DMS153 treated with DMSO at 0.1 percent for 48 hours (cell line): ENCODE measurements at regions not wholly inside any gene's neighbourhood (a gene's known extent, or its start where the extent isn't known, plus 50 kb on each side); places are given as distances from the start of the nearest gene placed in this dataset.
A peak's percentile ranks its signal among the peaks of the same experiment; 100 is the strongest.

Source experiments
- DNase-seq: peaks from one replicate; lab custom pipeline; 2025; ENCODE audit not compliant: unreplicated experiment; lab: John Stamatoyannopoulos, UW

DNA sequence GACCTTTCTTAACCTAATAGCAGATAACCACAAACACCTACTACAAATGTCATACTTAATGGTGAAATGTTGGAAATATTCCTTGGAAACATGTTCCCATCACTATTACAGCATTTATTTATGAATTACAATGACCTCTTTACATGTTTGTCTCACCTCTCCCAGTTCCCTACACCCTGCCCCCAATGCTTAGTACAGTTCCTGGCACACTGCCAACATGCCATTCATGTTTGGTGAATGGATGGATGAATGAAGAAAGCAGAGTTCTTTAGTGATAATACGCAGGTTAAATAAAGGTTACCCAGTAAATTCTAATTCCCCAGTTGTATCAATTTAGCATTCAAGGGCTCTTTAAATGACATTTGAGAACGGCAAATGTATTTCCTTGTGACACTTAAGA, 259.9 kb upstream of the ATP11B start:
- DNase-seq, result peak; percentile 75

DNA sequence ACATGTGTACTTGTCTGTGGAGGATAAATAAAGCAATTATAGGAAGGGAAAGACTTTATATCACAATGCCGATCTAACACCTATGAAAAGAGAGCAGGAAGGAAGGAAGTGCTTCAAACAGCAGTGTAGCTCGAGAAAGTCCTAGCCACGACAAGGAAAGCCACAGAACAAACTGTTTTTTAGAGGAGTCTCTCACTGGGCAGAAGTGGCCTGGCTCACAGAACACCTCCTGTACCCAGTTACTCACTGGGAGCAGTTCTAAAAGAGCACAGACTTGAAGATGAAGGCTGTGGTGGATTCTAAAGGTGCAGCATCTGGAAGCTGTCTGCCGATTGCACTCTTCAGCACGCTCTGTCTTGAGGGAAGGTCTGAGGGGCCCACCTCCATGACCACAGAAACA, 248.8 kb upstream of the ATP11B start:
- DNase-seq, result no peak

DNA sequence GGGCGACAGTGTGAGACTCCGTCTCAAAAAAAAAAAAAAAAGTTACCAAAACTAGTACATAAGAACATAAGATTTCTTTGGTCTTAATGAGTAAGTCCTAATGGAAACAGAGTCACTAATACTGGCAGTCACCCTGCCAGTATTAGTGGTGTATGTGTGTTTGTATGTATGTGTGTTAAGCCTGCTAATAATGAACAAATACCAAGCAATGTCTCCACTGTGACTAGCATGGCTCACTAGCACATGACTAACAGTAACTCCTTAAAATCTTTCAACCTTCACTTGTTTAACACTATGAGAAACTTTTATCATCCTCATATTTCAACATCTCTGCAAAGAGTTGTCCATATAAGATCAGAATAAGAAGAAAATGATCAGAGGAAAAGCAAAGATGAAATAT, 231.0 kb upstream of the ATP11B start:
- DNase-seq, result no peak

DNA sequence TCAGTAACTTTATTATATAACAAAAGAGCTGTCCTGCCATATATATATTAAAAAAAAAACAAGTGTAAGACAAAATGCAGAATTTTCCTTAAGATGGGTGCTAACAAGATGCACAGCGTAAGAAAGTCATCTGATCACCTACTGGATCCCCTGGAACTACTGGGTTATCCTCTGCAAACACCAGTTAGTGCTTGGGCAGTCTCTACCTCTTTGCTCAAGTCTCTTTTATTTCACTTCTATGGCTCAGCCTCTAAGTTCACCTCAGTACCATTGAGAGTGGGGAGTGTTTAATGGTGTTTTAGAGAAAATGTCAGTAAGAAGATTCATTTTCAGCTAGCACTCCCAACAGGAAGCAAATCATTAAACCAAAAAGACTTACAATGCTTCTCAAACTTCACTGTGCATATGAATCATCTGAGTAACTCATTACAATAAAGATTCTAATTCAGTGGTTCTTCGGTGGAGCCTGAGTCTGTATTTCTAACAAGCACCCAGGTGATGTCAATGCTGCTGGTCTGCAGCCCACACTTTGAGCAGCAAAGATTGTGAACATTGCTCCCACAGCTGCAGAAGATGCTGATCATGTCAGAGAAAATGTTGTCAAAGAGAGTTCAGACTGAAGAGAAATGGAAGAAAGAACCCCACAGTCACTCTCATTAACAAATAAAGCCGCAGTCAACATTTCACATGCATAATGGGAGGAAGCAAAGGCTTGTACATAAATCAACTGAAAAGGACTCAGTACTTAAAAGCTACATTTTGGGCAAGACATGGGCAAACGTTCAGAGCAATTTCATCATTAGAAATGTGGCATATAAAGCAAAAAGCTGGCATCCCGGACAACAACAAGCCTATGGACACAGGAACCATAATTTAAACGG, 227.1 kb upstream of the ATP11B start:
- no peak for DNase-seq

DNA sequence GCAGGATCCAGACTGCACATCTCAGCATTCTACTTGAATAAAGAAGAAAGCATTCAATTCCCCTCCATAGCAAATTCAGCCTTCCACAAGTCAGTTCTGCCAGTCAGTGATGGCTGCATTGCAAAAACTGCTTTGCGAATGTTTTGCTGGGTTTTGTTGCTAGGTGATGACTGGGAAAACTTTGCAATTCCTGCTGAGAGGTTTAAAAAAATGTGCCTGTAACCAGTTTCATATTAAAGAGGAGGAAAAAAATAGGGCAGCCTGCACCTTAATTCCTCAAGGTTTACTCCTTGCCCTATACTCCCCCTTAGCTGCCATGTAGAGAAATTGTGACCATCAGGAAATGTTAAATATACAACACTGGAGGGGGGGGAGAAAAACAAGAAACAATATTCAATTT, 225.6 kb upstream of the ATP11B start:
- DNase-seq, result no peak

DNA sequence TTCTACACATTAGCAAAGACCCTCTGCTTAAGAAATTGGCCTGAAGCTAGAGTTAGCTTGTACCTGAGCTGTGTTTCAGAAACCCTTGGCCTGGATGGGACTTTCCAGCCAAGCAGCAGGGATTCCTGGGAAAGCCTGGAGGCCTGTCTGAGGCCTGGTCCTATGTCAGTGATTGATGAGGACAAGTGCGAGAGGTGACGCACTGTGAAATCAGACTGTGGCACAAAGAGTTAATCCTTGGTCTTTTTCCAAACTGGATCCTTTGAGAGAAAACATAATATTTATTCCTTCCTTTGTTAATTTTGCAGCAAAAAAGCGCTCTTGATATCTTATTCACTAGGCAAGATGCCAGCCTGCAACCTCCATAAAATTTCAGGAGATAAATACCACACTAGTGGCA, 225.0 kb upstream of the ATP11B start:
- DNase-seq, result no peak

DNA sequence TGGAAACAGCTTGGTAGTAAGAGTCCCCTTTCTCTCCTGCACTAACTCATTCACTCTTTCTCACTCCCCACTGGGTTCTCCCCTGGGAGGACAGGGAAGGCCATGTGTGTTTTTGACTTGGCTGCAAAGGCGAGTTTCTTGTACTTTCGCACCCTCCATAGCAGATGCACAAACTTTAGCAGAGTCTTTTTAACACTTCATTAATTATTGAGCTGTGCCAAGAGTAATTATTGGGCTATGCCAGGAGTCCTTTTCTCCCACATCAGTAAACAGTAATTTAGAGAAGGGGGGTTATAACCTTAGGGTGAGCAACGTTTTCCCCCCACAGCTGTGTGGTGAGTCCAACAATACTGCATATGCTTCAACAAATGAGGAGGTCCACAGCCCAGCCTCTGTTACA, 224.4 kb upstream of the ATP11B start:
- no peak for DNase-seq

DNA sequence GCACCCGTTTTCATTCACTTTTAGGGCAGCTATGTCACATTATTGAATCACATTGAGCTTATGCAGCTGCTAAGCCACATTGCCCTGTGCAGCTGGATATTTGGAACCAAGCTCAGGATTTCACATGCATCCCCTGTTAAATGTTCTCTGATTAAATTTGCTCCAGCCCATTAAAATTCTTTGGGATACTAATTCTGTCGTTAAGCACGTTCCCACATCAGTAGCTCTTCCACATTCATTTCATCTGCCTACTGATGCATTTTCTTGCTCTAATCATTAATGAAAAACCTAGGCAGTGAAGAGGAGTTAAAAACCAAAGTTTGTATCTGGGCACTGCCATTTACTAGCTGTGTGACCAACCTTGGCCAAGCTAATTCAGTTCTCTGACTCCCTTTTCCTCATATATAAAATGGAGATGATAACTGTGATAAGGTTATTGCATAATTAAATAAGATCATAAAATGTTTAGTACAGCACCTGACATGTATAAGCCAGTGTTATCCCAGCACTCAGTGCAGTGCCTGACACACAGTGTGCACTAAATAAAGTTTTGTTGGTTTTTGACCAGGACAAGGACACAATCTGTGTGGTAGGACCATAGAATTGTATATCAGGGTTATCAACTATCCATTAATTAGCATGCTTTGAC, 222.2 kb upstream of the ATP11B start:
- DNase-seq, result no peak

DNA sequence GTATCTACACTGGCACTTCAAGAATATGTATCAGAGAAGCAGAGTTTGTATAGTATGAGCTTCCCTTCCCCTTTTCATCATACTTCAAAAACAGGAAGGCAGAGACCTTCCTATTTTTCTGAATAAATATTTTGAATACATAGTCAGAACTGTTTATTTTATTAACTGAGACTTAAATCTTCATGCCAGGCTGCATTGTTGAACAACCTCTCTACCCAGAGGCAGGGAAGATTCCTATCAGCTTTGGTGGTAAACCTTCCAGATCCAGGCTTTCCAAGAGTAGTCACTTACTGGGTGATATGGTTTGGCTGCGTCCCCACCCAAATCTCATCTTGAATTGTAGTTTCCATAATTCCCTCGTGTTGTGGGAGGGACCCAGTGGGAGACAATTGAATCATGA, 217.4 kb upstream of the ATP11B start:
- DNase-seq, result no peak

DNA sequence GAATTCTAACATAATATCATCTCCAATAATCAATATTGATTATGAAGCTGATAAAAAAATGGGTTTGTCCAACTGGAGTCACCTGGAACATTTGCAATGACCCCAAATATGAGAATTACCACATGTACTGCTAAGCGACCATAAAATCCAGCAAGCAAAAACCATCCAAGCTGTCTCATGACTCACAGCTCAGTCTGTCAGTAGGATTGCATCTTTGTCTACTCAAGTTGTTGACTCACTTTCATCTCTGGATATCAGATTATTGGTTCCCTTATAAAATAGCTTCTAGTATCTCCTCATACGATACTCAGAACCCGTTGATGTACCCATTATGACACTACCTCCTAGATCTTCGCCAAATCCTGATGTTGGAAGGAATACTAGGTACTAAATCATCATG, 209.8 kb upstream of the ATP11B start:
- no peak for DNase-seq

DNA sequence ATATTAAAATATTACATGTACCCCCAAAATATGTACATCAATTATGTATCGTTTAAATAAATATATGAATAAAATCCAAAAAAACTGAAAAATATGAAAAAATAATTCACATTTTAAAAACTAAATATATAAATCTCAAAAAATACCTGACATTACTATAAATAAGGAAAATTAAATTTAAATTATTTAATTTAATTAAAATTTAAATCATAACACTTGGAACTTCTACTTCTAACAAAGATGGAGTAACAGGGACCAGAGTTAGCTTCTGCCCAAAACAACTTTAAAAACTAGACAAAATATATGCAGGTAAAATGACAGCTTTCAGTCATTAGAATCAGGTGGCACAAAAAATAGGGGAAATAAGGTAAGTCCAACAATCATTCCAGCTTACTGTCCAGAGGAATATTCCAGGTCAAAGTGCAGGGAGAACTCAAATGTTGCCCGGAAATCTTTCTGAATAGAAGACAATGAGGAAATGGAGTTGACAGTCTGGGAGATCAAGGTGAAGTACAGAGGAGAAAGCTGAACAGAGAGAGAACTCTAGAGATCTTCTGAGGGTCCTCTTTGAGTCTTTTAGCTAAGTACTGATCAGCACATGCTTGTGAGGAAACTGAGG, 207.7 kb upstream of the ATP11B start:
- DNase-seq, result no peak

DNA sequence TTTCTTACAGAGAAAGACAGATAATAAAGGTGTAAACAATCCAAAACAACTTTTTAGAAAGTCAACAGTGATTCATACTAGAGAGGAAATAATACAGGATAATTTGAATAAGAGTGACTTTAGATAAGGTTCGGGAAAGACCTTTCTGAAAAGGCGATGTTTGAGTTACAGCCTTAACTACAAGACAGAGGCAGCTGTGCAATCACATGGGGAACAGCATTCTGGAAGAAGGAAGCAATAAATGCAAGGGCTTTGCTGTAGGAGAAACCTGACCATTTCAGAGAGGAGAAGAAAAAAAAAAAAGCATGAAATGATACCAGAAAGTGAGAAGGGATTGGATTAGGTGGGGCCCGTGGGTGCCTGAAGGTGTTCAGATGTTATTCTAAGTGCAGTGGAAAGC, 200.6 kb upstream of the ATP11B start:
- DNase-seq, result no peak

DNA sequence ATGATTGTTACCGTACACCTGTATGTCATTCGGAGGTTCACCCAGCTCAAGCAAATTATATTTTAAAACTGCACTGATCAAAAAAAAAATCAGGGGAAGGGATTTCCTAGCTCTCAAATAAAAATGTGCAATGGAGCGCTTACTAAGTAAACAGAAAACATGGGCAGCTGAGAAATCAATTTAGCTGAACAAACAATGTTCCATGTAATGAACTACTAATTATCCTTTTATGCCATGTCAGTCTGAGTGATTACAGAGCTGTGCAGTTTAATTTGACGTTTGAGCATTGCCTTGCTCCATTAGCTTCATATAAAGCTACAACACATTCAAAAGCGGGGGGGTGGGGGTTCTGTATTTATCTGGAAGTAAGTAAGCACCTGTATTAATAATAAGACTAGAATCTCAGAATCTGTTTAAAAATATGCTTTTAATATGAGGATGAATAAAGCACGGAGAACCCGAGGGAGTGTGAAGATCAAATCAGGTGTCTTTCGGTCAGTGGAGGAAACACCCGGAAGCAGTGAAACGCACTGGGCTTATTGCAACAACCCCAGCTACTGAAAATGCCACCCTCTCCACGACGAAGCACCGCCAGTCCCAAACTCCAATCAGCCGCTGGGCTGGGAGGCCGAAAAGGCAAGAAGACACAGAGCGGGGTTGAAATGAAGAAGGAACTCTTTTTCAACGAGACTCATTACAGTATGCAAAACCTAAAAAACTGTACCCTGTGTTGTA, 196.5 kb upstream of the ATP11B start:
- peak; percentile 86 for DNase-seq

DNA sequence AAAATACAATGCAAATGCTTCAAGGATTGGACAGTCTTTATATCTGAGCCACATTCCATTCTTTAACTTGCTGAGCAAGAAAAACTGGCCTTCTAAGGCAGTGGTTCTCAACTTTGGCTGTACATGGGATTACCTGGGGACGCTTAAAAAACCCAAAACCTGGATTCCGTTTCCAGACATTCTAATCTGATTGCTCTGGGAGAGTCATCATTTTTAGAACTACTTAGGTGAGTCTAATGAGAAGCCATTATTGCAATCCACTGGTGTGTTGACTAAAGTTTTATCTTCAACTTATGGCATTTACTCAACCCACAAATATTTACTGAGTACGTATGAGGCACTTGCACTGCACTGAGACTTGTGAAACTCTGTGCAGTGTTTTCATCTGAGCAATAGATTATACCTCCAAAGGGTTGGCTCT, 195.7 kb upstream of the ATP11B start:
- DNase-seq, result no peak

DNA sequence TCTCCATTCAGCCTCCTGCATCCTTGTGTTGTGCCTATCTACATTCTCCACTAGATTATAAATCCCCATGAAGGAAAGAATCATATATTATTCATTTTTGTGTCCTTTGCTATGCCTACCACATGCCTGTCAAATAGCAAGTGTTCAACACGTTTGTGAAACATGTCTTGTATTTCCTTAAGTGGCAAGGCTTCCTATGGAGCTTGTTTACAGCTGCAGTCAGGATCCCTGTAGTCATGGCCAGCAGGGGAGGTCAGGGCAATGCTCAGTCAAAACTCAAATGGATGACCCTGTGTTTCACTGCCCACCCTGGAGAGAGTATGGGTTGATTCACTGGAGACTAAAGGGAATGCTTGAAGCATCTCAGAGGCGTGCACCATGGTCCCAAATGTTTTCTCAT, 191.7 kb upstream of the ATP11B start:
- no peak for DNase-seq

DNA sequence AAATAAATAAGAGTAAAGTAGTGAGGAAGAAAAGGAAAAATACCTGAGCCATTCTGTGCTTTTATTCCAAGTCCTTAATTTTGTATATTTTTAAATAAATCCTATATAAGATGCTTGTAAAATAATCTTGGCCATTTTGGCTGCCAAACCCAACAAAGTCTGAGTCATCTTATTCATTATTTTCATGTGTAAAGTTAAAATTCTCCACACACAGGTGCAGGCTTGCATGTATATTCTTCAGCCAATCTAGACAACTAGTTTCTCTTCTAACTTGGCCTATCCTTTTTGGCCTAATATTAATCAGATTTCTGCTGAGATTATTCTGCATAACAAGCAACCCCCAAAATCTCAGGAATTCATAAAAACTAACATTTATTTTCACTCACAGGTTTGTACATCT, 189.8 kb upstream of the ATP11B start:
- no peak for DNase-seq

DNA sequence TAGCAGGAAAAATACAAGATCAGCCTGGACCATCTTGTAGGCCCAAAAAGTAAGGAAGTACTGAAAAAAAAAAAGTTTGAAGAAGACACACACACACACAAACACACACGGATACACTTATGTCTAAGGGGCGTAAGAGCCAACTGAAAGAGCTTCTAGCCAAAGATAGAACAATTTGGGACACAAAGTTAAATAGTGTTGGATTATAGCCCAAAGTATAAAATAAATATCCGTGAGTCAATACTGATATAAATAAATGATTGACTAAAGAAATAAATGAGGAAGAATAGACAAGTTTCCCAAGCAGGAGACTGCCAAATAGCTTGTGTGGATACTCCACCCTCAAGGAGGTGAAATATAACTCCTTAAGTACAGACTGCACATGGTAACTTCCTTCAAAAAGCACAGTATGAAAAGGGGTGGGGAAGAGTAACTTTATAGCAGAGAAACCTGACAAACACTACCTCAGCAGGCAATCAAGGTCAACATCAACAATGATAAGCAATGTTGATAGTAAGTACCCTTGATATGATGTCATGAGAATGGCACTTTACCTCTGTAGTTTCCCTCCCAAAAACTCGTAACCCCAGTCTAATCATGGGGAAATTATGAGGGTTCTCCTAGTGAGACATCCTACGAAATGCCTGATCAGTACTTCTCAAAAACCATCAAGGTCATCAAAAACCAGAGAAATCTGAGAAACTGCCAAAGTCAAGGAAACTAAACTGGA, 187.3 kb upstream of the ATP11B start:
- DNase-seq, result no peak

DNA sequence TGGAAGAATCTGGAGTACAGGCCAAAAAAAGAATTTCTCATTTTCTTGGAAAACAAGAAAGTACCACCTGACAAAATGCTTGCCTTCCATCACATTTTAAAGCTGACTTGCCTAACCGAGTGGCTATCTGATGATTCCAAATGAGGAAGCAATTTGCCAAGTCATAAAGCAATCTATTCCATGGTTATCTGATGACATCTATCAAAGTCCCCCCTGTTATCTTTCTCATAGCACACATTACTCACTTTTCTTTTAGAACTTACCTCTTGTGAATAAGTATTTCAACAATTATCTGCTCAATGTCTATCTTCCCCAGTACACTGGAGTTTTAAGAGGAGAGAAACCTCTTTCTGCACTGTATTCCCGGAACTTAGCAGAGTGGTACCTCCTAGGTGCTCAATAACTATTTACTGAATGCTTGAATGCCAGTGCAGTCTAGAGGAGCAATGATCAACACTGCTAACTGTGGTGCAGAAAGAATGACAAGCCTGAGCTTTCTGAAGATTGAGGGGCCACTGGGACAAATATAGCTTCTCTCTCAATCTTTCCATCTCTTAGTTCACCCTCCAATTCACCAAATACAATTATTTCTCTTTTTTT, 186.3 kb upstream of the ATP11B start:
- DNase-seq, result no peak

DNA sequence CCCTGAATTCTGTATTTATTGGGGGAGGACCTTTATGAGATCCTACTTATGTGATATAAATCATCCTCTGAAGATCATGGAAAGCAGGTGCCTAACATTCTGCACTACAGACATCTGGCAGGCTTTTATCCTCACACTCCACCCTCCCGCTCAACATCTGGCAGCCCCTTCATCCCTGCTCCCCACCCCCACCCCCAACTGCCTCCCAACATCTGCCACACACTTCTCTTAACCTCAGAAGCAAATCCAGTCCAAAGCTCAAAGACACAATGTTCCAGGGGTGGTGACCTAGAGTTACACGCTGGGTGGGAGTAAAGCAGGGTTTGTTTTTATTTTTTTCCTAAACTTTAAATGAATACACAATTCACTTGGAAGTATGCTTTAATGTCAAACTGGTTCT, 184.5 kb upstream of the ATP11B start:
- DNase-seq, result no peak

DNA sequence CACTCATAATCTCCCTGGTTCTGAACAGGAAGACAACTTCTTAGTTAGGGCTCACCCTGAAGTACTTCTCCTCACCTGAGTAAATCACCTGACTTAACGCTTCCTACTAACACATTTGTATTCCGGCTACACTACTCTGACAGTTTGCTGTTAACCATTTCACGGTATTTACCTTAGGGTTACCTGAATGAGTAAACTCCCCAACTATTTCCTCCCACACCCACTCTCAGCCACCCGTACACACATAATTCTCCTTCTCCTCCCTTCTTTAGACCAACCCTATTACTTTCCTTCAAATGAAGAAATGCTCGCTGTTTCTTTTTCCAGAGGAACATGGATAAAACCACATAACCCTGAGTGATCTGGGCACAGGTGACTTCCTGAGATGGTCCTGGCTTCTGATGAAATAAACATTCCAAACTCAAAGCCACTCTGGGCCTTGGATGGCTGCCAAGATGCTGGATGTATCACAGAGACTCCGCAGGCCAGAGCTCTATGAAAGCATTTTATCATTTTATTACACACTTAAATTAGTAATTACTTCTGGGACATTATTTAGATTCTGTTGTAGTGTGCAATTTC, 183.6 kb upstream of the ATP11B start:
- DNase-seq, result peak; percentile 78
